ENCODE measurements at regions not wholly inside any gene's neighbourhood (a gene's known extent, or its start where the extent isn't known, plus 50 kb on each side); places are given as distances from the start of the nearest gene placed in this dataset.

DNA sequence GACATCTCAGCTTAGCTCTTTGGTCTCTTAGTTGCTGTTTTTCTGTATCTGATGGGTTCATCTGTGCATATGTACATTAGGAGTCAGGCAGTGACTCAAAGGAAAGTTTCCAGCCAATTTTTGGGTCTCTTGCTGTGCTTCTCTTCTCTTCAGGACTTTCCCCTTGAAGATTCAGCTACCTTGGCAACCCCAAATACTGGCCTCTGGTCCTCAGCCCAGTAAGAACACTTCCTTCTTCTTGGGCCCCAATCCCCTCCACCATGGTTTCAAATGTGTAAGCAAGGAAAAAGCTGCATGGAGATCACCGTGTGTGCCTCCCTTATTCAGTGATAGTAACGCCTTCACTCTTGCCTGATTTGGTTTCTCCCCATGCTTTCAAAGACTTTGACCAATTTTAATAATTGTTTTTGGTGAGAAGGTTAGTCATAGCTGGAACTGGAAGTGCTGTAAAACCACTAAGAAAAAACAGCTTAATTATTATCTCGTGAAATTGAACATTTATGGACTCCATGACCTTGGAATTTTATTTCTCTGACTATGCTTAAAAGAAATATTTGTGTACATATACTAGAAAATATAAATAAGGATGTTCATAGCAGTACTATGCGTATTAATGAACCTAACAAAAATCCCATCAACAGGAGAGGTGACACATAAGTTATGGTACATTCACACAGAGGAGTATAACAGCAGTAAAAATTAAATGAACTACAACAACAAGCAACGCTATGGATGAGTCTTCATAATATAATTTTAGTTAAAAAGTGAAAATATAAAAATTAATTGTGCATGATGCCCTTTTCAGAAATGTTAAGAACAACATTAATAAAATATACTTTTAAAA is 125.3 kb upstream of the BCL6 start:
- 75 to 88% (median 85%) methylated on average over 5 of the region's 5 CpGs for WGBS, 5 donors
- no peak overlapping the region for H3K27ac ChIP-seq
- no peaks in the 10 kb centered on the region for H3K9me3 ChIP-seq
- no peaks in the 10 kb centered on the region for H3K36me3 ChIP-seq
- no peaks in the 10 kb centered on the region for H3K4me1 ChIP-seq
- intact Hi-C loops (cut with DNase I; ENCODE audit: low total_unique reads) = no loop called here
- no peak for DNase-seq
- TF ChIP-seq POLR2AphosphoS5 (IDR thresholded peaks at IDR 0.05) (no peak), POLR2A (IDR thresholded peaks at IDR 0.05) (no peak)
- TF ChIP-seq, protein P1, sequence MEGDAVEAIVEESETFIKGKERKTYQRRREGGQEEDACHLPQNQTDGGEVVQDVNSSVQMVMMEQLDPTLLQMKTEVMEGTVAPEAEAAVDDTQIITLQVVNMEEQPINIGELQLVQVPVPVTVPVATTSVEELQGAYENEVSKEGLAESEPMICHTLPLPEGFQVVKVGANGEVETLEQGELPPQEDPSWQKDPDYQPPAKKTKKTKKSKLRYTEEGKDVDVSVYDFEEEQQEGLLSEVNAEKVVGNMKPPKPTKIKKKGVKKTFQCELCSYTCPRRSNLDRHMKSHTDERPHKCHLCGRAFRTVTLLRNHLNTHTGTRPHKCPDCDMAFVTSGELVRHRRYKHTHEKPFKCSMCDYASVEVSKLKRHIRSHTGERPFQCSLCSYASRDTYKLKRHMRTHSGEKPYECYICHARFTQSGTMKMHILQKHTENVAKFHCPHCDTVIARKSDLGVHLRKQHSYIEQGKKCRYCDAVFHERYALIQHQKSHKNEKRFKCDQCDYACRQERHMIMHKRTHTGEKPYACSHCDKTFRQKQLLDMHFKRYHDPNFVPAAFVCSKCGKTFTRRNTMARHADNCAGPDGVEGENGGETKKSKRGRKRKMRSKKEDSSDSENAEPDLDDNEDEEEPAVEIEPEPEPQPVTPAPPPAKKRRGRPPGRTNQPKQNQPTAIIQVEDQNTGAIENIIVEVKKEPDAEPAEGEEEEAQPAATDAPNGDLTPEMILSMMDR (IDR thresholded peaks at IDR 0.05 in 8 of 11, conservative IDR thresholded peaks at IDR 0.05 in 3 of 11) = no peak
- H3K4me3 ChIP-seq = no peak overlapping the region
- no peaks in the 10 kb centered on the region for H3K27me3 ChIP-seq (replicated peaks in 1 of 7)

DNA sequence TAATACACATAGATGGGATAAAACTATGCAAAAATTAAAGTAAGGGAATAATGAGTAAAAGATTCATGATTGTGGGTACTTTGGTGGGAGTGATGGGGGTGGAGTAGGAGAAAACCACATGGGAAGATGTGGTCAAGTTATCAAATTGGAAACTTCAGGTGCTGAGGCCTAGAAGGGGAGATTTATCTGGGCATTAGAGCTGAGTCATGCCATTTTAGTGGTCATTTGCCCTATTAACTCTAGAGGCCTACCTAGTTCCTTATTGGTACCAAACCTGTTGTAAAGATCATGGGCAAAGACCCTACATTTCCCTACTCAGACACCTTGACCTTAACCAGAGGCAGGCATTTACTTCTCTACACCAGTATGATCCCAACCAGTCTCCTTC is 125.9 kb upstream of the BCL6 start:
- no peak overlapping the region for H3K4me3 ChIP-seq
- H3K27me3 ChIP-seq (replicated peaks in 1 of 7) = no peaks in the 10 kb centered on the region
- H3K4me1 ChIP-seq = no peaks in the 10 kb centered on the region
- no peak for TF ChIP-seq POLR2A (IDR thresholded peaks at IDR 0.05)
- TF ChIP-seq, protein P1 (IDR thresholded peaks at IDR 0.05 in 8 of 11, conservative IDR thresholded peaks at IDR 0.05 in 3 of 11) = no peak
- TF ChIP-seq POLR2AphosphoS5 (IDR thresholded peaks at IDR 0.05) = no peak
- intact Hi-C loops (cut with DNase I; ENCODE audit: low total_unique reads) = no loop called here
- H3K27ac ChIP-seq = no peak overlapping the region
- H3K9me3 ChIP-seq = no peaks in the 10 kb centered on the region
- no peaks in the 10 kb centered on the region for H3K36me3 ChIP-seq
- no peak for DNase-seq

DNA sequence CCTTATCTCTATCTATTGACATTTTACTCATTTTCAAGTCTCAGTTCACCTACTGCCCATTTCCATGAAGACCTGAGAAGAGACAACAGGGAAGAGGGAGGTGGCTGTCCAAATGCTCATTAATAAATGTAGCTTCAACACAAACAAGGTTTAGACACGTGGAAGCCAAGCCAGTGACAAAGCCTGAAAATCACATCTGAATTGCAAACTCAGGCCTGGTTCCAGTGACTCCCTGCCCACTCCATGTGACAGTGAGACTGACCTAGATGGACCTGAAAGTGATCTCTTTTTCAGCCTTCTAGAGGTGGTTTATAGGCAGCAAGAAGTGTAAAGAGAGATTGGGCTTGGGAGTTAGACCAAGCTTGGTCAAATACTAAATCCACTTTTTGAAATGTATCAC is 126.6 kb upstream of the BCL6 start:
- Histone ChIP-seq H3K27ac (no peak overlapping the region), H3K9me3 (no peaks in the 10 kb centered on the region), H3K36me3 (no peaks in the 10 kb centered on the region), H3K27me3 (replicated peaks in 1 of 7) (no peaks in the 10 kb centered on the region), H3K4me1 (no peaks in the 10 kb centered on the region), H3K4me3 (no peak overlapping the region)
- DNase-seq = no peak
- intact Hi-C loops (cut with DNase I; ENCODE audit: low total_unique reads) = no loop called here
- 79 to 100% (median 88%) methylated on average over 1 of the region's 1 CpG for WGBS, 5 donors
- no peak for TF ChIP-seq POLR2A (IDR thresholded peaks at IDR 0.05)
- TF ChIP-seq, protein P1 (IDR thresholded peaks at IDR 0.05 in 8 of 11, conservative IDR thresholded peaks at IDR 0.05 in 3 of 11) = no peak
- no peak for TF ChIP-seq POLR2AphosphoS5 (IDR thresholded peaks at IDR 0.05)

DNA sequence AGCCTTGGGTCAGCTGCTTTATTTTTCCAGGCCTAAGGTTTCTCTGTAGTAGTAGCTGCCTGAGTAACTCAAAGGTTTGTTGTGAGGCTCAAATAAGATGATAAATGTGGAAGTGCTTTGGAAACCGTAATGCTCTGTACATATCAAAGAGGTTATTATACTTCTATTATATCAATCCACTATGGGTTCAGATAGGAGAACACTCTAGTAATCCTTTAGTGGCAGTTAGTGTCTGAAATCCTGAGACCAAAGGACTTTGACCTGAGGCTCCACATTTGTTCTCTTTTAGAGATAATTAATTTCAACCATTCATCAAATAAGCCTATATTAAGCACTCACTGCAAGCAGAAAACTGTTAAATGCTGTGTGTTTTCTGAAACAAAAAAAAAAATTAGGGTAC is 128.6 kb upstream of the BCL6 start:
- H3K4me1 ChIP-seq = no peaks in the 10 kb centered on the region
- H3K36me3 ChIP-seq = no peaks in the 10 kb centered on the region
- TF ChIP-seq POLR2A (IDR thresholded peaks at IDR 0.05) (no peak), POLR2AphosphoS5 (IDR thresholded peaks at IDR 0.05) (no peak)
- TF ChIP-seq, protein P1 (IDR thresholded peaks at IDR 0.05 in 8 of 11, conservative IDR thresholded peaks at IDR 0.05 in 3 of 11) = no peak
- no peak overlapping the region for H3K4me3 ChIP-seq
- H3K9me3 ChIP-seq = no peaks in the 10 kb centered on the region
- 93 to 97% (median 94%) methylated on average over 1 of the region's 1 CpG for WGBS, 5 donors
- no peak for DNase-seq
- H3K27ac ChIP-seq = no peak overlapping the region
- H3K27me3 ChIP-seq (replicated peaks in 1 of 7) = no peaks in the 10 kb centered on the region
- intact Hi-C loops (cut with DNase I; ENCODE audit: low total_unique reads) = no loop called here

All from spleen (tissue), 11 donors.